ENCODE measurements at regions not wholly inside any gene's neighbourhood (a gene's known extent, or its start where the extent isn't known, plus 50 kb on each side); places are given as distances from the start of the nearest gene placed in this dataset.

GRCh38 chr5:98104454-98105188 is 668.8 kb upstream of the RGMB start:
- no peak for TF ChIP-seq ZNF274 (IDR thresholded peaks at IDR 0.05; ENCODE audit: low read depth, low read length)
- no peak overlapping the region for H3K4me3 ChIP-seq (ENCODE audit: low read length)

- no peak for TF ChIP-seq ZNF274 (IDR thresholded peaks at IDR 0.05; ENCODE audit: low read depth, low read length)
- H3K4me3 ChIP-seq (ENCODE audit: low read length), result no peak overlapping the region
These were observed 667.8 kb upstream of the RGMB start for GRCh38 chr5:98105681-98106080.

GRCh38 chr5:98106116-98107031 is 667.1 kb upstream of the RGMB start:
- H3K4me3 ChIP-seq (ENCODE audit: low read length), result no peak overlapping the region
- TF ChIP-seq ZNF274 (IDR thresholded peaks at IDR 0.05; ENCODE audit: low read depth, low read length), result no peak

GRCh38 chr5:98108497-98108896 is 665.0 kb upstream of the RGMB start:
- H3K4me3 ChIP-seq (ENCODE audit: low read length), result no peak overlapping the region

GRCh38 chr5:98109561-98110006 is 663.9 kb upstream of the RGMB start:
- no peak for TF ChIP-seq ZNF274 (IDR thresholded peaks at IDR 0.05; ENCODE audit: low read depth, low read length)
- H3K4me3 ChIP-seq (ENCODE audit: low read length), result no peak overlapping the region

More at GRCh38 chr5:98108497-98108896, 665.0 kb upstream of the RGMB start:
- no peak for TF ChIP-seq ZNF274 (IDR thresholded peaks at IDR 0.05; ENCODE audit: low read depth, low read length)

- H3K4me3 ChIP-seq (ENCODE audit: low read length), result no peak overlapping the region
- TF ChIP-seq ZNF274 (IDR thresholded peaks at IDR 0.05; ENCODE audit: low read depth, low read length), result no peak
These were observed 663.2 kb upstream of the RGMB start for GRCh38 chr5:98110282-98110691.

- TF ChIP-seq ZNF274 (IDR thresholded peaks at IDR 0.05; ENCODE audit: low read depth, low read length), result no peak
- no peak overlapping the region for H3K4me3 ChIP-seq (ENCODE audit: low read length)
These were observed 662.7 kb upstream of the RGMB start for GRCh38 chr5:98110791-98111190.

- H3K4me3 ChIP-seq (ENCODE audit: low read length), result no peak overlapping the region
- no peak for TF ChIP-seq ZNF274 (IDR thresholded peaks at IDR 0.05; ENCODE audit: low read depth, low read length)
These were observed 661.8 kb upstream of the RGMB start for GRCh38 chr5:98111686-98112085.

GRCh38 chr5:98121036-98121936 is 652.2 kb upstream of the RGMB start:
- no peak for TF ChIP-seq ZNF274 (IDR thresholded peaks at IDR 0.05; ENCODE audit: low read depth, low read length)
- H3K4me3 ChIP-seq (ENCODE audit: low read length), result no peak overlapping the region

GRCh38 chr5:98128271-98128670 is 645.2 kb upstream of the RGMB start:
- TF ChIP-seq ZNF274 (IDR thresholded peaks at IDR 0.05; ENCODE audit: low read depth, low read length), result no peak
- no peak overlapping the region for H3K4me3 ChIP-seq (ENCODE audit: low read length)

GRCh38 chr5:98128846-98129245 is 644.6 kb upstream of the RGMB start:
- H3K4me3 ChIP-seq (ENCODE audit: low read length), result no peak overlapping the region
- no peak for TF ChIP-seq ZNF274 (IDR thresholded peaks at IDR 0.05; ENCODE audit: low read depth, low read length)

- no peak for TF ChIP-seq ZNF274 (IDR thresholded peaks at IDR 0.05; ENCODE audit: low read depth, low read length)
- no peak overlapping the region for H3K4me3 ChIP-seq (ENCODE audit: low read length)
These were observed 643.0 kb upstream of the RGMB start for GRCh38 chr5:98130261-98131035.

- TF ChIP-seq ZNF274 (IDR thresholded peaks at IDR 0.05; ENCODE audit: low read depth, low read length), result no peak
These were observed 629.3 kb upstream of the RGMB start for GRCh38 chr5:98144116-98144515.

More at GRCh38 chr5:98144116-98144515, 629.3 kb upstream of the RGMB start:
- no peak overlapping the region for H3K4me3 ChIP-seq (ENCODE audit: low read length)
